ENCODE measurements at regions not wholly inside any gene's neighbourhood (a gene's known extent, or its start where the extent isn't known, plus 50 kb on each side); places are given as distances from the start of the nearest gene placed in this dataset.
A peak's percentile ranks its signal among the peaks of the same experiment; 100 is the strongest.
"Not testable (repeated sequence)": the region's sequence is repeated elsewhere in the genome, so short reads cannot be mapped to it uniquely, and the experiment has no call there.

DNA sequence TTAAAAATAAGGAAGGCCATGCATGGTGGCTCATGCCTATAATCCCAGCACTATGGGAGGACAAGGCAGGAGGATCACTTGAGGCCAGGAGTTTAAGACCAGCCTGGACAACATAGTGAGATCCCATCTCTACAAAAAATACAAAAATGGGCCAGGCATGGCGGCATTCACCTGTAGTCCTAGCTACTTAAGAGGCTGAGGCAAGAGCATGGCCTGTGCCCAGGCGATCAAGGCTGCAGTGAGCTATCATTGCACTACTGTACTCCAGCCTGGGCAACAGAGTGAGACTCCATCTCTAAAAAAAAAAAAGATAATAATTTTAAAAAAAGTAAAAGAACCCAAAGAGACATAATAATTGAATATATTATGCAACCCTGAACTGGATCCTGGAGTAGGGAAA lies 83.6 kb upstream of the ZNF423 start:
- DNase-seq (ENCODE audit: low read depth in 4 of 4, low spot score in 2 of 4) = no peak

DNA sequence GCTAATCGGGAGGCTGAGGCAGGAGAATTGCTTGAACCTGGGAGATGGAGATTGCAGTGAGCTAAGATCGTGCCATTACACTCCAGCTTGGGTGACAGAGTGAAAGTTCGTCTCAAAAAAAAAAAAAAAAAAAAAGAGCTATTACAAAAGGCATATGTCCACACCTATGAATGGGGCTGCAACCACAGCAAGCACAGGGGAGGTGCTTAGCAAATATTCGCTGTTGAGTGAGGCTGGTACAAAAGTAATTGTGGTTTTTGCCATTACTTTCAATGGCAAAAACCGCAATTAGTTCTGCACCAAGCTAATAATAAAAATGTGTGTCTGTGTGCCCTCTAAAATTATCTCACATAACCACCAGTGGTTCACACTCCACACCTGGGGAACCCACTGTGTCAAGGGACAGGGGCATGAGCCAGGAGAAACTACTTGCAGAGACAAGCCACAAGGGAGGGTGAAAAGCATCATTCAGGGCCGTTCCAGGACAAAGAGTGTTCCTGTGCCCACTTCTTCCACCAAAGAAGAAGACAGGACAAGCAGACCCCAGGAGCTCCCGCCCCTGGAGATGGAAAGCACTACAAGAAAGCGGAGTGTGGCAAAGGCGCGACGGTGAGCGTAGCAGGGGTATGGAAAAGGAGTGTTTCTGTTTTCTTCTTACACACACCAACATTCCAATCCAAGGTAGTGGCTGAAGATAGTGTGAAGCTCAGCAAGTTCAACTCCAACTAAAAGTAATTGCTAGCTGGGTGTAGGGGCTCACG lies 84.4 kb upstream of the CNEP1R1 start:
- no peak for DNase-seq (ENCODE audit: low read depth in 4 of 4, low spot score in 2 of 4)

DNA sequence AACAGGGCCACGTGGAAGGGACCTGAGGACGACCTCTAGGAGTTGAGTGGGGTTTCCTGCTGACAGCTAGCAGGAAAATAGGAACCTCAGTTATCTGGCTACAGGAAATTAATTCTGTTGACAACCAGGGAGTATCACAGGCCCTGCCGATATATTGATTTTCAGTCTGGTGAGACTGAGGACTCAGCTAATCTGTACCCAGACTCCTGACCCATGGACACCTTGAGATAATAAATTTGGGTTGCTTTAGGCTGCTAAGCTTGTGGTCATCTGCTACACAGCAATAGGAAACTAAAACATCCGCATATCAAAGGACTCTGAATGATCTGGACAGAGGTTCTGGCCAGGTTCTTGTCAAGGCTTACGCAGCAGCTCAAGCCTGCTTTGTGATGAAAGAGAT lies 80.8 kb upstream of the CNEP1R1 start:
- no peak for DNase-seq (ENCODE audit: low read depth in 4 of 4, low spot score in 2 of 4)

DNA sequence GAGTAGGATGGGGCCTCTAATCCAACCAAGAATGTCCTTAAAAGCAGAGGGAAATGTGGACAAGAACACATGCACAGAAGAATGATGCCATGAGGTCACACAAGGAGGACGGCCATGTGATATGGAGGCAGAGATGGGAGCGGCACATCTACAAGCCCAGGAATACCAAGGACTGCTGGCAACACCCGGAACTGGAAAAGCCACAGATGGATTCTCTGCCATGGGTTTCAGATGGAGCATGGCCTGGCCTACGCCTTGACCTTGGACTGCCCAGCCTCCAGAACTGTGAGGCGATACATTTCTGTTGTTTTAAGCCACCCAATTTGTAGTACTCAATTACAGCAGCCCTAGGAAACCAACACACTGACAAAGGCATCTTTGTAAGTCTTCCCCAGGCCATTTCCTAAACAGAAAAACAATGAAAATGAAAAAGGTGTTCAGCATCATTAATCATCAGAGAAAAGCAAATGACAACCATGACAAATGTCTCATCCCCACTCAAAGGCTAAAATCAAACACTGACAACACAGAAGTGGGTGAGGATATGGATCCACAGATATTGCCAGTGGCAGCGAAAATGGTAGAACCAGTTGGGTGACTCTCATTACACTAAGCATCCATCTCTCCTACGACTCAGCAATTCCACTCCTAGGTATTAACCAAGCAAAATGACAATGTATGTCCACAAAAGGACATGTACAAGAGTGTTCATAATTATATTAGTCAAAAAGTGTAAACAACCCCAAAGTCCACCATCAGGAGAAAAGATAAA lies 76.9 kb upstream of the CNEP1R1 start:
- DNase-seq (ENCODE audit: low read depth in 4 of 4, low spot score in 2 of 4) = no peak

DNA sequence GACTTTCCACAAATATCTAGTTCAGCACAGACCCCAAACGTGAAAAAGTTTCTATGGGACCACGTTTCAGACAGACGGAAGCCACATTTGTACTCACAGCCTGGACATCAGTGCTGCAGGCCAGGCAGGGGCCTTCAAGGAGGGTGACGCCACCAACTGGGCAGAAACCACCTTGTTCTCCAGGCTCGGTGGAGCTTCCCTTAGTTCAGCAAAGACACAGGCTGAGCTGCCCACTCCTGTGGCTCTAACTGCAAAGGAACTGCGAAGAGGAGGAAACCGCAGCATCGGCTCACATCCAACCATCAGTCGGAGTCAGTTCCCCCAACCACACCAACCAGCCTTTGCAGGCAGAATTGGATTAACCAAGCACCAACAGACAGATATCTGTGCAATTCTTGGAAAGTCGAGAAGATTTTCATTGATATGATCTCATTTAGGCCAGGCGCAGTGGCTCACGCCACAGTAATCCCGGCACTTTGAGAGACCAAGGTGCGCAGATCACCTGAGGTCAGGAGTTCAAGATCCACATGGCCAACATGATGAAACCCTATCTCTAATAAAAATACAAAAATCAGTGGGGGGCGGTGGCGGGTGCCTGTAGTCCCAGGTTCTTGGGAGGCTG lies 73.3 kb upstream of the CNEP1R1 start:
- DNase-seq (ENCODE audit: low read depth in 4 of 4, low spot score in 2 of 4) = no peak

DNA sequence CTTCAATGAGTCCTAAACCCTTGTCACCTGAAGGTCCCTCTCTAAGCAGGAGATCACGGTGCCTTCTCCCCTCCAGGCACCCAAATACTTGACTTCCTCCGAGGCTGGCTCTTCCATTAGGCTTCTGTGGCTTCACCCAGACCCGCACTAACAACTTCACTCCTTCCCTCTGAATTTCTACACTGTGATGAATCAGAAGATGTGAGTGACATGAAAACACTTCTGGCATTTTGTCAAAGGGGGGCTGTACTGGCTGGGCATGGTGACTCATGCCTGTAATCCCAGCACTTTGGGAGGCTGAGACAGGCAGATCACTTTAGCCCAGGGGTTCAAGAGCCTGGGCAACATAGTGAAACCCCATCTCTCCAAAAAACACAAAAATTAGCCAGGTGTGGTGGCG lies 72.6 kb upstream of the CNEP1R1 start:
- no peak for DNase-seq (ENCODE audit: low read depth in 4 of 4, low spot score in 2 of 4)

DNA sequence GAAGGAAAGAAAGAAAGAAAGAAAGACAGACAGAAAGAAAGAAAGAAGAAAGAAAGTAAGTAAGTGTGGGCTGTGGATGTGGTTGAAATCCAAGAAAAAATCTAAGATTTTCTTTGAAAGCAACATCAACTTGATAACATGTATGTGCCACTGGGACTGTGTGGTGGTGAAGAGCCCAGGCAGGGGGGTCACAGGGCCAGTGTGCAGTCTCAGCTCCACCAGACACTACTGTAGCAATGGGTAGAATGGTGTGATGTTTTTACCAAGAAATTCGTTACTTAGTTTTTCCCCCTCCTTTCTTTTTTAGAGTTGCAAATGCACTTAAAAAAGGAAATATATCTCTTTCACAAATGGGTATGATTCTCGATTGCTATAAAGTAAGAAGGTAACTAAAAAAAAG lies 71.9 kb upstream of the CNEP1R1 start:
- DNase-seq (ENCODE audit: low read depth in 4 of 4, low spot score in 2 of 4) = no peak

DNA sequence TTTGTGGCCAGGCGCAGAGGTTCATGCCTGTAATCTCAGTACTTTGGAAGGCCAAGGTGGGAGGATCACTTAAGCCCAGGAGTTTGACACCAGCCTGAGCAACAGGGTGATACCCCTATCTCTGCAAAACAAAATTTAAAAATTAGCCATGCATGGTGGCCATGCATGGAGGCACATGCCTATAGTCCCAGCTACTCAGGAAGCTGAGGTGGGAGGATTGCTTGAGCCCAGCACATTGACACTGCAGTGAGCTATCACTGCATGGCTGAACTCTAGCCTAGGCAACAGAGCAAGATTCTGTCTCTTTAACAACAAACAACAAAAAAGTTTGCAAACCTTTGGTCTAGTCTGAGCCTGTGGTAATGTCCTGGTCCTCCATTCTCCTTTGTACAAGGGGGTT lies 69.2 kb upstream of the CNEP1R1 start:
- no peak for DNase-seq (ENCODE audit: low read depth in 4 of 4, low spot score in 2 of 4)

DNA sequence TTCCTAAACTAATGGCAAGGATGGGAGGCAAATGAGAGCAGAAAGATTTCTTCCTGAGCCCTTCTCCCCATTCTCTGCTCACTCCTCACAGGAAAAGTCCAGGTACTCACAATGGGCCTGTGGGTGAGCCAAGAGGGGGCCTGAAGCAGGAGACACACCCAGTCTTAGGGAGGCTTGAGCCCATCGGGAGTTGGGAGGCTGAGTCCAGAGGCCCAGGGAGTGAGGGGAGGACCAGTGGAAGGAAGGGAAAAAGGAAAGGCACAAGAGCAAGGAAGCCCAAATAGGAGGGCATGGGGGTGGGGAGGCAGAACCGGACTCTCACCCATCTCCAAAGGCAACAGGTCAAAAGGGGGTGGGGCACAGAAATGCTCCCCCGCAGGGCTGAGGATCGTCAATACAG lies 68.1 kb upstream of the CNEP1R1 start:
- DNase-seq (ENCODE audit: low read depth in 4 of 4, low spot score in 2 of 4) = no peak

DNA sequence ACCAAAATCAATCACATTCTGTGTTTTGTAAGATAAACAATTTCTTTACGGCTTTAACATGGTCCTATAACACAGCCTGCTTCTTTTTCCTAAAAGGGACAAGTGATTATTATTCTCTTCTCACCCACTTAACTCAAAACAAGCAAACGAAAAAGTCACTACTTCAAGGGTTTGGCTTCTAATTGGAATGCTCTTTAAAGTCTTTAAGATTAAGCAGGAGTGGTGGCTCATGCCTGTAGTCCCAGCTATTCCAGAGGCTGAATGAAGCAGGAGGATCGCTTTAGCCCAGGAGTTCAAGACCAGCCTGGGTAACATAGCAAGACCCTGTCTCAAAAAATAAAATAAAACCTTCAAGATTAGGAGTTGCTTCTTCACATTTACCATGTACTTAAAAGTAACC lies 66.6 kb upstream of the CNEP1R1 start:
- DNase-seq (ENCODE audit: low read depth in 4 of 4, low spot score in 2 of 4) = no peak

DNA sequence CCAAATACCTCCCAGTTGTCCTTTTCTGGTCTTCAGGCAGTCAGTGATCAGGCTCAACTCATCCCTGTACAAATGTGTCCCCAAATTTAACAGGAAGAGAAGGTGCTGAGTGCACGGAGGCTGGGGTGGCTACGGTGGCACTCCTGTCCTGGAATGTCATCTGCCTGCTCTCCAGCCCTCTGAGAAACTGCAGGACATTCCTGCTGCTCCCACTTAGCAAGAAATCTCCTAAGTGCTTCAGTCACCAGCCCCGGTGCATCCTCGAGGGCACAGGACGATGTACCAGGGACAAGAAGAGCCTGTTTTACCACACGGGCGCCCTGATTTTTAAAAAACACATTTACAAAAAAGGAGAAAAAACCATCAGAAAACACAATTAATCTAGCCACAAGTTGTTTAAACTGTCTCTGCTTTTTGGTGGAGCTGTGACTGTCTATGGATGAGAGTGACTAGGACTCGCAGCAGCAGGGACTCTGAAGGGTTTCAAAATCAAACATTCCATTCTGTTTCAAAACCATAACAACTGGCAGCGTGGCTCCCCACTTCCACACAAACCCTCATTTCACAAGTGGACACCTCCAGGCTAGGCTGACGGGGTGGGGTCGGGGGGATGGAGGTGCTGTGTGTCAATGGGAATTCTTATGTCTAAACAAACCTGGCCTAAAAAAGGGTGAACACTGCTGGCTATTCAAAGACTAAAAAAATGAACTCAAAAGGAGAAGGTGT lies 65.3 kb upstream of the CNEP1R1 start:
- DNase-seq (ENCODE audit: low read depth in 4 of 4, low spot score in 2 of 4) = no peak

DNA sequence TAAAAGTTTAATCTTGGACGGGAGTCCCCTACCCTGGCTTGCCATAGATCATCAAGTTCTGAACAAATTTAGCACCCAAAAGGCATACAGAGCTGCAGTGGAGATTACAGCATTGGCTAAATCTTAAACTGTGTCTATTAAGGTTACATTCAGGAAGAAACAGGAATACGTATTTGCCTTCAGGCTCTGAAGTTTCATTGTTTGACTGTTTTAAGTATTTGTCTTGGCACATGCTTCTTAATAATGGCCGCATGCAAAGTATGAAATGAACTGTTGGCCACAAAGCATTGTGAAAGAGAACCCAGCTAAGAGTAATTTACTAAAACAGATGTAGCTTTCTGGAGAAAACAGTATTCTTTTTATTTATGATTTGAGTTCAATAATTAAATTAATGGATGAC lies 63.9 kb upstream of the CNEP1R1 start:
- DNase-seq (ENCODE audit: low read depth in 4 of 4, low spot score in 2 of 4) = no peak

DNA sequence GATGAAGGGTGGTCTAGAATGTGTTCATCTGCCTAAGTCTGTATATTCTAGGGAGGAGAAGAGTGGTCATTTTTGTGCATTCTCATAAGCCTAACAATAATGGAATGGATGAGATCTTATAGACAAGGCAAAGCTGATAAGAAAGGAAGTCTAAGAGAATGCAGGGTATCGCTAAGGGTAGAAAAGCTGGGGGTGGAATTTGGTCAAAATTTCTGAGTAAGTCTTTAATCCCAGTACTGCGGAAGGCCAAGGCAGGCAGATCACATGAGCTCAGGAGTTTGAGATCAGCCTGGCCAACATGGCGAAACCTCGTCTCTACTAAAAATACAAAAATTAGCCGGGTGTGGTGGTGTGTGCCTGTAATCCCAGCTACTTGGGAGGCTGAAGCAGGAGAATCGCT lies 62.5 kb upstream of the CNEP1R1 start:
- not testable (repeated sequence) for DNase-seq (ENCODE audit: low read depth in 4 of 4, low spot score in 2 of 4)

DNA sequence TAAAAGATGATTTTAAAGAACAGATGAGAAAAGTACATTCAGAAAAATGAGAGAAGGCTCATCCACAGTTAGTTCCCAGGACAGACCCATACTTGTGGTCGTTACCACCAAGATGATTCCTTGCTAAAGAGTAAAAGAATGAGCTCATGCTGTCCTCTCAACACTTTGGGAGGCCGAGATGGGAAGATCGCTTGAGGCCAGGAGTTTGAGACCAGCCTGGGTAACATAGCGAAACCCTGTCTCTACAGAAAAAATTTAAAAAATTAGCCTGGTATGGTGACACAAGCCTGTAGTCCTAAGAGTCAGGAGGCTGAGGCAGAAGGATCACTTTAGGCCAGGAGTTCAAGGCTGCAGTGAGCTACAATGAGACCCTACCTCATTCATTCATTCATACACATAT lies 60.7 kb upstream of the CNEP1R1 start:
- no peak for DNase-seq (ENCODE audit: low read depth in 4 of 4, low spot score in 2 of 4)

DNA sequence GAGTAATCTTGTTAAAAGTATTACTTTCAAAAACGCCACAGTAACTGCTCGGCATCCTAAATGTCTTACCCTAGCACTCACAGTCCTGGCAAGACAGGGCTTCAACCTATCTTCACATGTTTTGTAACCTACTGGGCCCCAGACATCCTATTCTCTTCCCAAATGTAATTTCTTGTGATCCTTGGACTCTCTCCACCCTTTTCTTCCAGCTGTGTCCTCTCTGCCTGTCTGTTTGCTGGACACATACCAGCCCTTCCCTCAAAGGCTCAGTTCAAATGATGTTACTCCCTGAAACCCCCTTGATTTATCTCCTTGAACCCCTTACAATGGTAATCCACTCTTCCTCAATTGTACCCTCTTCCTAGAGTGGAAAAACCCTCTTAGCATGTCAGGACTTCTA lies 60.1 kb upstream of the CNEP1R1 start:
- no peak for DNase-seq (ENCODE audit: low read depth in 4 of 4, low spot score in 2 of 4)

DNA sequence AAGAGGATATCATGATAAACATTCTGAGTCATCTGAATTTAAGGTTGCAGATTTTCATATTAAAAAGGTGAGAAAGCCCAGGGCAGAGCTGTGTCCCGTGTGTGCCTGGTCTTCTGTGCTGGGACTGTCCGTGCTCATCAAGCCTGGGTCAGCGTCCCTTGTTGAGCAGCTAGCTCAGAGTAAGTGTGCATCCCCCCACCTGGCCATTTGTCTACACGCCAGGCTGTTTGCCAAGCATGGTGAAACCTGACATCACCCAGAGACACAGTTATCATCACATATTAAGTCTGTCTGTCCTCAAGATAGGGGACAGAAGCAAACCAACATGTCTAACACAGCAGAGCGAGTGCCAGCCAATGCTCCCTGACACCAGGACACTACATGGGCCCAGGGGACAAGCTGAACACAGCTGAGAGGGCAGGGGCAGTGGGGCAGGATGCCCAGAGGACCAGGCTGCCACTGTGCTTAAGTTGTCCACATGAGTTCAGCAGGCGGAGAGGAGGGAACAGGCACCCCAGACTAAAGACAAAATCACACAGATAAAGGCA lies 57.9 kb upstream of the CNEP1R1 start:
- no peak for DNase-seq (ENCODE audit: low read depth in 4 of 4, low spot score in 2 of 4)

DNA sequence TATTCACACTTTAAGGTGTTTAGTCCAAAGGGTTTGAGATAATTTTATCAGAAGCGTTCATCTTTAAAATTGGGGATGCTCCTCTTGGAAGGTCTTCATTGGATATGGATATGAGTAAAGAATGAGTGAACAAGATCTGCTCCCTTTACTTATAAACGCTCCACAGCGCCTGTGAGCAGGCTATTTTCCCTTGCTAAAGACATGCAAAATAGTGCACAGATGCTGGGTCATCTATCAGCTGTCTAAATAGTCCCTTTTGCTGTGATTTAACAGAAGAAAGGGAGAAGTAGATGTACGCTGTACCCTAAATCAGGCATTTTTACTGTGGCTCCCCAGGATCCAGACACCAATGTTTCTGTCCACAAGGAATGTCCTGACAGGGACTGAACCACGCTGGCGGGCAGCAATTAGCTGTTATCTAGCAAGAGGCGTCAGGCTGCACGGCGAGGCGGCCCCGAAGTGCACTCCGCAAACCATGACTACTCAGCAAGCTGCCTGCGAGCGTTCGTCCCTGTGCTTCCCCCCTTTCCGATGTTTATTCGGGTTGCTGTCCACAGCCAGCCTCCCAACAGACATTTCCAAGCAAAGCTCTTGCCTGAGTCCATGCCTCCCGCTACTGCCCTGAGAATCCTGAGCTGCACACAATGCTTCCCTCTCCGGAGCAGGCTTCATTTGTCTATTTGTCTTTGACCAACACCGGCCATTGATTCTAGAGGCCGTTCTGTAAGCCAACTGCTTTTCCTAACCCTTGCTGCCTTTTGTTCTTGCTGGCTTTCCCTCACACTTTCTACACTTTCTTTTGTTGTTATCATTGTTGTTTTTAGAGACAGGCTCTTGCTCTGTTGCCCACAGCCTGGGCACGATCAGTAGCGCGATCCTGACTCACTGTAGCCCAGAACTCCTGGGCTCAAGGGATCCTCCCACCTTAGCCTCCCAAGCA lies 55.7 kb upstream of the CNEP1R1 start:
- DNase-seq (ENCODE audit: low read depth in 4 of 4, low spot score in 2 of 4) = no peak

DNA sequence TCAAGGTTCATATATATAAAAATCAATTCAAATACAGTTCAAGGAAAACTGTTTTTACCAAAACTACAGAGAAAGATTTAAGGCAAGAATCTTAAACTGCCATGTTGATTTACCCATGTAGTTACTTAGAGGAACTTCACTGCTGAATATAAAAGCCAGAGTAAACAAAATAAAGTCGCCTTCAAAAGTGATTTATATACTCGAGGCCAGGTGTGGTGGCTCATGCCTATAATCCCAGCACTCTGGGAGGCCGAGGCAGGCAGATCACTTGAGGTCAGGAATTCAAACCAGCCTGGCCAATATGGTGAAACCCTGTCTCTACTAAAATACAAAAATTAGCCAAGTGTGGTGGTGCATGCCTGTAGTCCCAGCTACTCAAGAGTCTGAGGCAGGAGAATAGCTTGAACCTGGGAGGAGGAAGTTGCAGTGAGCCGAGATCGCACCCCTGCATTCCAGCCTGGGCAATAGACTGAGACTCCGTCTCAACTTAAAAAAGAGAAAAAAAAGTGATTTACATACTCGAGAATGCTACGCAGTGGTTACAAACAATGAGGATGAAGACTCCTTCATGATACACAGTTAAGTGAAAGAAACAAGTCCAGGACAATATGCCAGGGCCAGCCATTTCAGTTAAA lies 54.1 kb upstream of the CNEP1R1 start:
- peak in 1 of 4 donors; percentile 63 for DNase-seq (ENCODE audit: low read depth in 4 of 4, low spot score in 2 of 4)

DNA sequence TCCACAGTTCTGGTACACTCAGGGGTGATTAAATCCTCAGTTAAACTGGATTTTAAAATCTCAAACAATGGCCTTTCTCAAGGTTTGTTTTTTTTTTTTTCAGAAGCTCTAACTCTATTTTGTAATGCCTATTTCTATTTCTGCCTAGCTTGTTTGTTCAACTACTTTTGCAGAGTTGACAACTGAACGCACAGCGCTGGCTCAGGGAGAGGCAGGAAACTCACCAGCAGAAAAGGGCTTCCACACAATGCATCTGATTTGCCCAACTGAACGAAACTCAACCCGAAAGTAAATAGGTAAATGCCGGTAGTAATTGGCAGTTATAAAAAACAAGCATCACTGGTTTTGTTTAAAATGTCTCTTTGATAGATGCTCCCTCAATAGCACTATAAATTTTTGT lies 52.7 kb upstream of the CNEP1R1 start:
- no peak for DNase-seq (ENCODE audit: low read depth in 4 of 4, low spot score in 2 of 4)
